ENCODE measurements at regions not wholly inside any gene's neighbourhood (a gene's known extent, or its start where the extent isn't known, plus 50 kb on each side); places are given as distances from the start of the nearest gene placed in this dataset.

DNA sequence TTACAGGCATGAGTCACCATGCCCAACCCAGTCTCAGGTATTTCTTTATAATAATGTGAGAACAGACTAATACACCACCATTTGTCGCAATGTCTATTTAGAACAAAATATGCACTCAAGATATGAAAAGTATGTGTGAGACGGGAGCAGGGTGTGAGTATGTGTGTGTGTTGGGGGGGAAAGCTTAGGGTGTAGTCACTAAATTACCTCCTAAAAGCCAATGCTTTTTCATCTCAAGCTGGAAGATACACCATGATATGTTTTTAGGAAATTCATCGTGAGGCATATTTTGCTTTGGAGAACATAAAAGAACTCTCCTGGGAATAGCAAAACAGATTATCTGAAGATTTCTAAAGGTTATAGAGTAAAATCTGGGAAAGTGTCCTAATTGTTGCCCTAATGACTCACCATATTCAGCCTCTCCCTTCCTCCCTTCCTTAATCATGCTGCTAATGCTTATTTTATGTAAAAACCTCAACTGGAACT, 262.7 kb downstream of the PDHA2 start:
- no peak for DNase-seq

DNA sequence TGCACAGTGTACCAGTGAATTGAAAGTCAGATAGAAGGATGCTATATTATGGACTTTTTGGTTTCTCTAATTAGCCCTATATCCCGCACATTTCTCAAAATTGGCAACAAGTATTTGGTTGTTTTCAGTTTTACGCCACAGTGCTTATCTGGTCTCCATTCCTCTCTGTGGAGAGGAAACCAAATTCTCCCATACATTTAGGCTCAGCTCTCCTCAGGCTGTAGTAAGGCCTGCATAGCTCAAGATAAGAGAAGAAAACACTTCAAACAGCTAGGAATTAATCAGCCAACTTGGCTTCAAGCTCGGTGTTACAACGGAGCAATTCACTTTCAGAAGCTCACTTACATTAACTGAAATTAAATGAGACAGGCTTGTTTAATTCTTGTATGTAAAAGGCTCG, 263.2 kb downstream of the PDHA2 start:
- no peak for DNase-seq

DNA sequence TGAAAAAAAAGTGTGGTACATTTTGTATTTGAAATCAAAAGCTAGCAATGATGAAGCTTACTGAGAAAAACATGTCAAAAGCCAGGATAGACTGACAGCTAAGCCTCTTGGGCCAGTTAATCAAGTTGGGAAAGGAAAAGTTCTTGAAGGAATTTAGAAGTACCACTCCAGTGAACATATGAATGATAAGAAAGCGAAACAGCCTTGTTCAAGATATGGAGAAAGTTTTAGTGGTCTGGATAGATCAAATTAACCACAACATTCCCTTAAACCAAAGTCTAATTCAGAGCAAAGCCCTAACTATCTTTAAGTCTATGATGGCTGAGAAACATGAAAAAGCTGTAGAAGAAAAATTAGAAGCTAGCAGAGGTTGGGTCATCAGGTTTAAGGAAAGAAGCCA, 268.3 kb downstream of the PDHA2 start:
- DNase-seq: no peak

DNA sequence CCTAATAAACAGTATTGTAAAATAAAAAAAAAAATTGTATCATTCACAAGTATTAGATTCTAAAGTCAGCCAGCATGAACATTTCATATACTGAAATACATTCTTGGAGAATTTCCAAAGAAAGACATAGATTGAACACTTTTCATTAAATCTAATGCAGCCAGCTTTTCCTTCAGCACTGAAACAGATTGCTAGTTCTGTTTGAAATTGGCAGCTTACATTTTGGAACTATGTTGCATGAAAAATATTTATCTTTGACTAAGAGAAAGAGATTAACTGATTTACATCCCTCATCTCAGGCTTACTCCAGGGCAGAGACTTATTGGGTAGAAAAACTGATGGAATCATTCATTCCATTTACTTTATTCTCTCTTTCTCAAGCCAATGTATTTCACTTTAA, 272.7 kb downstream of the PDHA2 start:
- no peak for DNase-seq

GRCh38 chr4:96120206-96120605, 280.3 kb downstream of the PDHA2 start:
- DNase-seq: no peak

DNA sequence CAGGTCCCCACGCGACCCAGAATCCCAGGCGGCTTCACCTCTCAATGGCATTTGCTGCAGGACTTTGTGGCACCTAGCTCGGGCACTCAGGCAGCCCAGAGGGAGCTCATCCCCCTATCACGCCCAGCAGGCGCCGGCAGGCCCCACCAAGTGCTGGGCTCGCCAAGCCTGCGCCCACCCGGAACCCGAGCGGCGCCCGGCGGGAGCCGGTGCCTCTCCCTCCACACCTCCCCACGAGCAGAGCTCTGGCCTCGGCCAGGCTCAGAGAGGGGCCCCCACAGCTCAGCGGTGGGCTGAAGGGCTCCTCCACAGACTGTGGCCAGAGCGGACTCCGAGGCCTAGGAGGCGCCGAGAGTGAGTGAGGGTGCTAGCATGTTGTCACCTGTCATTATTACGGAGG, 286.3 kb downstream of the PDHA2 start:
- DNase-seq: no peak

- no peak for DNase-seq
These were observed 291.3 kb downstream of the PDHA2 start for GRCh38 chr4:96131186-96131585.

DNA sequence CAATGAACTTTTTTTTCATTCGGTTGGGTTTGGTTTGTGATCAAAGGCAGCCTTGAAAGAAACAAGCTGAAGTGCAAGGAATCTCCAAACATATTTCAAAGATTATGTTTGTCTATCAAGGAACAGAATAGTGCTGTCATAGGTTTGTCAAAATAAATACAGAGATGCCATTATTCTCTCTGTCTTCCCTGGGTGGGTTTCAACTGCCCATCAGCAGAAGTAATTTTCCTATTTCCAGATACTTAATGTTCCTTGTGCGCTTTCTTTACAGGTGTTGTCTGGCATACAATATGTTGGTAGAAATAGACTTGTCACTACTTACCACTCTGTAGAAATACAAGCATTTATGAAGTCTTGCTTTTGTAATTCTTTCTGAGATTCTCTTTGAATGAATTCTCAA, 294.9 kb downstream of the PDHA2 start:
- DNase-seq: no peak

DNA sequence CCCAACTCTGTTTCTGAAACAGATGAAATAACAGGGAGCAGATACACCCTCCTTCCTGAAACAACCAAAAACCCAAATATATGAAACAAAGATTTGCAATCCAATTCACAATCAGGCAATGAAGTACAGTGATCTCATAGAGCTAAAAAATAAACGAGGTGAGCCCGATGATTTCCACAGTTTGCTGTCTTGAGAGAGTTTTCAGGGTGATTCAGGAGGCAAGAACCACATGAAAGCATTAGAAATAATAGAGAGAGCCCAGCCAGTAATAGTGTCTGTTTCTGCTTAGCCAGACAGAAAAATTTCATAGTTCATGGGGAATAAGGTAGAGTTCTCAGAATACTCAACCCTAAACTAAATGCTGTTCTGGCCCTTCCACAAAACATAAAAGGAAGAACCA, 296.2 kb downstream of the PDHA2 start:
- no peak for DNase-seq

GRCh38 chr4:96139251-96139929, 299.5 kb downstream of the PDHA2 start:
- DNase-seq: no peak

- no peak for DNase-seq
These were observed 305.7 kb downstream of the PDHA2 start for GRCh38 chr4:96145601-96146000.

- no peak for DNase-seq
These were observed 306.8 kb downstream of the PDHA2 start for GRCh38 chr4:96146686-96147085.

DNA sequence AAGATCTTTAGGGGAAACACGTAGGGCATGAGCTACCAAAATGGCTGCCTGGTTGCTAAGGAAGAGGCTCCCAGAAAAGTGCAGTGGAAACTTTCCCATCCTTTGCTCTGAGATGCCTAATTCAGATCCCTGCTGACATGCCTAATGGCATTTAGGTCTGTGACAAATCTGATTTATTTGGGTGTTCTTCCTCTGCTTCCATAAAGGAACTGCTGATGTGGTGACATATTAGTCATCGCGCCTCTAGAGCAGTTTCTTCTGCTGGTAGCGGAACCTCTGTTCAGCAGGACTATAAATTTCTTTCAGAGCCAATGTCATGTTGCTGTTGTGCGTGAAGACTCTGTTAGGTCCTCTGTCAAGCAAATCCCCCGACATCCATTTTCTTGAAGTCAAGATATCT, 310.0 kb downstream of the PDHA2 start:
- DNase-seq: no peak

GRCh38 chr4:96150466-96150865, 310.6 kb downstream of the PDHA2 start:
- no peak for DNase-seq

- DNase-seq: no peak
These were observed 312.9 kb downstream of the PDHA2 start for GRCh38 chr4:96152824-96153223.

DNA sequence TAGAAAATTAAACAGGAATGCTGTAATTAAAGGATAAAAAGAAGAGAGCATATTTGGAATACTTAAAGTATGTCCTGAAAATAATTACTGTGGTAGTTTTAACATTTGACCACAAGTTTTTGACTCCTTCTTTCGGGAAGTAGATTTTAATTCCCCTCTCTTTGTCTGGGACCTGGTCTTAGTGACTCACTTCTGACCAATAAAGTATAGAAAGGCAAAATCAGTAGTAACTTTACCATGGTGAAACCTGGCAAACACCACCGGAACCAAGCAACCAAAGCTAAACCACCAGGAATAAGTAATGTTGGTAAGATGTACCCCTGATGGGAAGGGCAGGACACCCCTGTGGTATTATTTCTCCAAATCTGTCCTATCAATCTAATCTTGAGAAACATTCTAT, 314.8 kb downstream of the PDHA2 start:
- no peak for DNase-seq

DNA sequence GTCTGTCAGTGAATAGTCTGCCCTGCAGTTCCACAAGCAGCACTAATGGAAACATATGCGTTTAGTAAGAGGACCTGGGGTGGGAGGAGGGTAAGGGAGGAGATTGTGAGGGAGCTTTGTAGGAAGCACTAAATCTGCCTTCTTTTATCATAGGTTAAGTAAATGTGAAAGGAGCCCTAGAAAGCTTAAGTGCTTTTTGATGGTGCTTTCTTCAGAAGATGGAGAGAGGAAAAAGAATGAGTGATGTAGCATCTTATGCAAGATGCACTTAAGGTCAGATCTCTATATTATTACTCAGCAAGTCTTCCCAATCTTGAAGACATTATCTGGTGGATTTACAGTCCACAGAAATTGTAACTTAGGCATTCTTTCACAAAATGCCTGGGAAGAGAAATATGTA, 322.7 kb downstream of the PDHA2 start:
- DNase-seq: no peak

- DNase-seq: no peak
These were observed 325.0 kb downstream of the PDHA2 start for GRCh38 chr4:96164814-96165351.

GRCh38 chr4:96166806-96167205, 326.9 kb downstream of the PDHA2 start:
- no peak for DNase-seq

- no peak for DNase-seq
These were observed 330.3 kb downstream of the PDHA2 start for GRCh38 chr4:96170198-96170597.

GRCh38 chr4:96173756-96174155, 333.9 kb downstream of the PDHA2 start:
- DNase-seq: no peak

- DNase-seq: no peak
These were observed 336.0 kb downstream of the PDHA2 start for GRCh38 chr4:96175871-96176270.

- no peak for DNase-seq
These were observed 343.7 kb downstream of the PDHA2 start for GRCh38 chr4:96183611-96184010.

- DNase-seq: no peak
These were observed 346.7 kb downstream of the PDHA2 start for GRCh38 chr4:96186593-96186992.

DNA sequence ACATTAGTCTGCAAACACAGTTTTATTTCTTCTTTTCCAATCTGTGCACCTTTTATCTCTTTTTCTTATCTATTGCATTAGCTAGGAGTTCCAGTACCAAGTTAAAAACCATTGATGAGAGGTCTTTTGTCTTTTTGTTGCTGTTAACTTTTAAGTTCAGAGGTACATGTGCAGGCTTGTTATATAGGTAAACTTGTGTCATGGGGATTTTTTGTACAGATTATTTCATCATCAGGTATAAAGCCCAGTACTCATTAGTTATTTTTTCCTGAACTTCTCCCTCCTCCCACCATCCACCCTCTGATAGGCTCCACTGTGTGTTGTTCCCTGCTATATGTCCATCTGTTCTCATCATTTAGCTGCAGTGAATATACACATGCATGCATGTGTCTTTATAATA, 349.9 kb downstream of the PDHA2 start:
- DNase-seq: no peak
